HG03060 (cell line): ENCODE measurements at regions not wholly inside any gene's neighbourhood (a gene's known extent, or its start where the extent isn't known, plus 50 kb on each side); places are given as distances from the start of the nearest gene placed in this dataset.
"Not testable (repeated sequence)": the region's sequence is repeated elsewhere in the genome, so short reads cannot be mapped to it uniquely, and the experiment has no call there.

Experiments
- ATAC-seq: cut with Tn5 transposase; IDR thresholded peaks from one replicate; pipeline ENCODE4 v1.9.1; 2021; ENCODE audit warnings: low read depth, moderate number of reproducible peaks; ENCODE audit not compliant: unreplicated experiment

- not testable (repeated sequence) for ATAC-seq
Measured at GRCh38 chr3:110998766-110999165, 72.8 kb upstream of the NECTIN3 start.

GRCh38 chr3:111006485-111006884, 65.1 kb upstream of the NECTIN3 start:
- not testable (repeated sequence) for ATAC-seq

GRCh38 chr3:111012388-111013248, 59.0 kb upstream of the NECTIN3 start:
- ATAC-seq: no peak
